CD14-positive monocyte (primary cell): ENCODE measurements at regions not wholly inside any gene's neighbourhood (a gene's known extent, or its start where the extent isn't known, plus 50 kb on each side); places are given as distances from the start of the nearest gene placed in this dataset.

ENCODE experiments used
- DNase-seq, 3 donors: peaks; one replicate each; pipeline ENCODE4 v3.0.0-alpha.2; 2011 to 2022
- H2AFZ ChIP-seq: 2 replicates; pipeline ENCODE4 v1.6.0; 2012; ENCODE audit warnings: mild to moderate bottlenecking, low read depth, low read length, inconsistent platforms; ENCODE audit not compliant: insufficient read depth, poor library complexity, severe bottlenecking
- H3K27ac ChIP-seq, 2 donors: 1 replicate in 1 of 2; 2 replicates in 1 of 2; pipeline ENCODE4 v1.5.1; 2012 to 2013; ENCODE audit warnings: low read length in 2 of 2, control low read depth in 1 of 2, inconsistent platforms in 1 of 2, low read depth in 1 of 2, mild to moderate bottlenecking in 1 of 2
- H3K27me3 ChIP-seq, 2 donors: one replicate each; pipeline versions ENCODE4 v1.6.0 to v1.6.1; 2011 to 2013; ENCODE audit warnings: low read length in 2 of 2; ENCODE audit not compliant: control insufficient read depth in 2 of 2, insufficient read depth in 2 of 2
- H3K36me3 ChIP-seq, 2 donors: replicated peaks in 1 of 2; 1 replicate in 1 of 2; 2 replicates in 1 of 2; pipeline versions ENCODE4 v1.5.1 to v1.6.1; 2012 to 2013; ENCODE audit warnings: low read length in 2 of 2, control low read depth in 1 of 2, inconsistent platforms in 1 of 2, mild to moderate bottlenecking in 1 of 2; ENCODE audit not compliant: insufficient read depth in 2 of 2, control insufficient read depth in 1 of 2
- H3K4me1 ChIP-seq, 2 donors: 1 replicate in 1 of 2; 2 replicates in 1 of 2; pipeline versions ENCODE4 v1.5.1 to v1.6.1; 2012 to 2013; ENCODE audit warnings: low read length in 2 of 2, control low read depth in 1 of 2, inconsistent platforms in 1 of 2, mild to moderate bottlenecking in 1 of 2, moderate library complexity in 1 of 2; ENCODE audit not compliant: insufficient read depth in 2 of 2, control insufficient read depth in 1 of 2
- H3K4me2 ChIP-seq: replicated peaks from 2 replicates; pipeline ENCODE3; 2012; ENCODE audit warnings: low read length, moderate library complexity, mild to moderate bottlenecking; ENCODE audit not compliant: poor library complexity, severe bottlenecking; ENCODE audit errors: extremely low read depth
- H3K4me3 ChIP-seq, 3 experiments: fragments of 200-600 bp in 1 of 3; sonication (generic) in 1 of 3; replicated peaks in 1 of 3; 1 replicate in 2 of 3; 2 replicates in 1 of 3; pipeline ENCODE4 v1.5.1; 2011 to 2013; ENCODE audit warnings: low read length in 3 of 3, mild to moderate bottlenecking in 3 of 3, control low read depth in 2 of 3, low read depth in 2 of 3, inconsistent platforms in 1 of 3, moderate library complexity in 1 of 3
- H3K79me2 ChIP-seq: 2 replicates; pipeline ENCODE4 v1.6.0; 2012; ENCODE audit warnings: mild to moderate bottlenecking, control low read depth, inconsistent platforms, low read length, moderate library complexity; ENCODE audit not compliant: insufficient read depth
- H3K9ac ChIP-seq: 2 replicates; pipeline ENCODE4 v1.6.0; 2017; ENCODE audit warnings: low read length, mild to moderate bottlenecking; ENCODE audit not compliant: insufficient read depth, poor library complexity, severe bottlenecking
- H3K9me3 ChIP-seq, 2 donors: replicated peaks in 1 of 2; 1 replicate in 1 of 2; 2 replicates in 1 of 2; pipeline versions ENCODE4 v1.5.1 to v1.6.1; 2012 to 2013; ENCODE audit warnings: low read length in 2 of 2, control low read depth in 1 of 2; ENCODE audit not compliant: control insufficient read depth in 1 of 2, insufficient read depth in 1 of 2
- H4K20me1 ChIP-seq: 2 replicates; pipeline ENCODE4 v1.6.0; 2012; ENCODE audit warnings: mild to moderate bottlenecking, low read length, control low read depth, moderate library complexity; ENCODE audit not compliant: insufficient read depth
- H3K27ac Mint-ChIP-seq, 7 donors: one replicate each; pipeline ENCODE4 v1.8.0; 2020; ENCODE audit warnings: mild to moderate bottlenecking in 7 of 7, mixed read lengths in 7 of 7, moderate library complexity in 6 of 7, inconsistent platforms in 2 of 7
- H3K27me3 Mint-ChIP-seq, 3 donors: one replicate each; pipeline ENCODE4 v1.8.0; 2021 to 2022; ENCODE audit warnings: low read depth in 3 of 3, mild to moderate bottlenecking in 3 of 3, mixed read lengths in 3 of 3, moderate library complexity in 3 of 3, inconsistent platforms in 1 of 3
- H3K36me3 Mint-ChIP-seq, 2 donors: one replicate each; pipeline ENCODE4 v1.8.0; 2020; ENCODE audit warnings: mixed read lengths in 2 of 2, inconsistent platforms in 1 of 2, mild to moderate bottlenecking in 1 of 2
- H3K4me1 Mint-ChIP-seq: one replicate; pipeline ENCODE4 v1.8.0; 2020; ENCODE audit warnings: mild to moderate bottlenecking, mixed read lengths
- H3K4me3 Mint-ChIP-seq, 2 donors: one replicate each; pipeline ENCODE4 v1.8.0; 2020; ENCODE audit warnings: mild to moderate bottlenecking in 2 of 2, mixed read lengths in 2 of 2, moderate library complexity in 1 of 2
- H3K9me3 Mint-ChIP-seq, 7 donors: one replicate each; pipeline ENCODE4 v1.8.0; 2020 to 2022; ENCODE audit warnings: mixed read lengths in 7 of 7, mild to moderate bottlenecking in 6 of 7, moderate library complexity in 6 of 7, inconsistent platforms in 2 of 7
- CTCF ChIP-seq: fragments of 200-600 bp; IDR thresholded peaks from one replicate; pipeline ENCODE4 v1.8.0; 2022; ENCODE audit warnings: antibody characterized with exemption, mild to moderate bottlenecking
- WGBS: methylation state at CpG from one replicate; pipeline ENCODE4 v1.1.5; 2013; ENCODE audit warnings: missing lambda C conversion rate; ENCODE audit not compliant: insufficient coverage; 5-methylcytosine and 5-hydroxymethylcytosine counted together
- intact Hi-C, 2 donors: fragments of 100-400 bp; cut with micrococcal nuclease; formaldehyde crosslinking; loops; one replicate each; pipeline versions ENCODE4 v1.15.0 to v1.15.1; 2023

DNA sequence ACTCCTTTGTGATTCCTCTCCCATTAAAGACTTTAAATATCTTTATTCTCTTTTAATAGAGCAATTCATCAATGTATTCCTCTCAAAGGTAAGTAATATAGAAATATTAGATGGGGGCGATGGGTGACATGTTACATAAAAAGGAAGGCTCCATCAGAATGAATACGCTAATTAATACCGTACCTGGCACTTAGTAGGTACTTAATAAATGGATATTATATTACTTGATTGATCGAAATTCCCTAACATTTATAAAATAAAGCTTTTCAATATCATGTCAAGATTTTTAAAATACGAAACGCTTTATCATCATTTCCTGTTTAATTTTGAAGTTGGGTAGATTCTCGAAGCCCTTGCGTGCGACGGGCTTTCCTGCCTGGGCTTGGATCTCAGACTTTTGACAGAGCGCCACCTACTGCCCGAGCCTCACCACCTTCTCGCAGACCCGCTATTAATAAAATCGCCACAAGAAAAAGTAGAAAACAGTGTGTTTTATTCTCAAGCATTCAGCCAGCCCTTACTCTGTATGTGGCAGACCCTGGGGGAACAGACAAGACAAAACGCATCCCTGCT is 99.4 kb downstream of the C5orf15 start:
- WGBS: 0% methylated on average over 2 of the region's 16 CpGs
- H2AFZ ChIP-seq: no peak overlapping the region
- no peak overlapping the region for H3K4me2 ChIP-seq

DNA sequence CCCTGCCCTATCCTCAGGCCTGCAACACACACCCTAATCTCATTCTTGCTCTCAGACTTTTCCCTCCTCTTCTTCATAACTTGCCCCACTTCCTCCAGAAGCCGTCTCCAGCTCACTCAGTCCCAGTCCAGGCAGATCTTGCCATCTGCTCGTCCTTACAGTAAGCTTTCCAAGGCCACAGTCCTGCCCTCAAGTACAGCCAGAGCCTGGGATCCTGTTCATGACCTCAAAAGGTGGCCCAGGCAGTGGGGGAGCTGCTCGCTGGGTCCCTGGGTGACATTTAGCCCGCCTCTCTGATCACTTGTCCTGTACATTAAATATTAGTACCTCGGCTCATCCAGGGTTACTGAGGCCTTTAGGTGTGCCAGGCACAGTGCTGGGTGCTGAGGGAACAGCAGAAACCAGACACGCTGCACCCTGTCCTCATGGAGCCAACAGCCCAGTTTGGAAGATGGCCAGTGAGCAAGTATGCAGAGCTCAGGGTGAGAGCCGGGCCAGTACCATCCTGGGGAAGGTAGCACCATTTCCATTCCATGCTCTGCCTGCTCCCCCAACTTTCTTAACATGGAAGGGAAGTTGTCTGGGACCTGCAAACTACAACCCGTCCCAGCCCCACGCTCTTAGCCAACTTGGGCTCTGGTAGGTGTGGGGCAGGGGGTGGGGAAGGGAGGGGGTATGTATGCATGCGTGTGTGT is 100.4 kb downstream of the C5orf15 start:
- H3K36me3 ChIP-seq: no peaks in the 10 kb centered on the region
- Mint-ChIP-seq H3K4me1 (peaks cover 4% of the 10 kb centered on the region), H3K27me3 (peaks cover 9 to 16% (median 11%) of the 10 kb centered on the region in 3 donors), H3K4me3 (no peak overlapping the region), H3K36me3 (no peaks in the 10 kb centered on the region), H3K9me3 (no peaks in the 10 kb centered on the region), H3K27ac (no peak overlapping the region)
- TF ChIP-seq CTCF: no peak
- 93% methylated on average over 5 of the region's 10 CpGs for WGBS
- H3K4me3 ChIP-seq: no peak overlapping the region
- H3K9me3 ChIP-seq: no peaks in the 10 kb centered on the region
- peaks cover 0 to 2% of the 10 kb centered on the region in 2 donors for H3K27me3 ChIP-seq
- no peak overlapping the region for H3K4me2 ChIP-seq
- H3K9ac ChIP-seq: no peak overlapping the region
- no peak for DNase-seq
- no peak overlapping the region for H3K27ac ChIP-seq
- H3K79me2 ChIP-seq: no peaks in the 10 kb centered on the region
- no peak overlapping the region for H2AFZ ChIP-seq
- H3K4me1 ChIP-seq: no peaks in the 10 kb centered on the region
- intact Hi-C loops: loop anchor here (5.0 to 10.0 kb wide), 3 partner anchors 443 to 753 kb away; no protein-coding TSS in a partner anchor
- H4K20me1 ChIP-seq: no peaks in the 10 kb centered on the region

More for the DNA sequence above, 99.4 kb downstream of the C5orf15 start:
- no peak overlapping the region for H3K27ac Mint-ChIP-seq
- H3K79me2 ChIP-seq: no peaks in the 10 kb centered on the region
- peak; percentile 77 for TF ChIP-seq CTCF
- no peak overlapping the region for H3K4me3 ChIP-seq
- DNase-seq: peak; percentile 15 to 65 (median 25)
- H3K4me3 Mint-ChIP-seq: no peak overlapping the region
- no peaks in the 10 kb centered on the region for H3K36me3 ChIP-seq
- H3K4me1 Mint-ChIP-seq: peaks cover 5% of the 10 kb centered on the region
- H3K27ac ChIP-seq: no peak overlapping the region
- H3K9me3 Mint-ChIP-seq: peaks cover 0 to under 1% (median 0%) of the 10 kb centered on the region in 7 donors
- intact Hi-C loops: loop anchor here (5.0 to 10.0 kb wide), 3 partner anchors 444 to 754 kb away; no protein-coding TSS in a partner anchor
- H3K4me1 ChIP-seq: no peaks in the 10 kb centered on the region
- H3K9me3 ChIP-seq: no peaks in the 10 kb centered on the region
- H3K27me3 ChIP-seq: peaks cover 0 to 2% of the 10 kb centered on the region in 2 donors
- no peaks in the 10 kb centered on the region for H4K20me1 ChIP-seq
- peaks cover 7 to 18% (median 9%) of the 10 kb centered on the region in 3 donors for H3K27me3 Mint-ChIP-seq
- H3K9ac ChIP-seq: no peak overlapping the region
- H3K36me3 Mint-ChIP-seq: no peaks in the 10 kb centered on the region
